Mesendoderm (in vitro differentiated cells): ENCODE measurements at regions not wholly inside any gene's neighbourhood (a gene's known extent, or its start where the extent isn't known, plus 50 kb on each side); places are given as distances from the start of the nearest gene placed in this dataset.

Experiments
- DNase-seq: peaks from one replicate; pipeline ENCODE4 v3.0.0; 2013
- H2AK5ac ChIP-seq: 2 replicates; pipeline ENCODE4 v1.6.1; 2013; ENCODE audit warnings: low read length, inconsistent platforms
- H2BK120ac ChIP-seq: 2 replicates; pipeline ENCODE4 v1.6.1; 2013; ENCODE audit warnings: low read depth, mild to moderate bottlenecking, low read length, moderate library complexity, mixed read lengths
- H2BK15ac ChIP-seq: replicated peaks from 2 replicates; pipeline ENCODE4 v1.6.1; 2013; ENCODE audit warnings: low read depth, mild to moderate bottlenecking, moderate library complexity
- H2BK5ac ChIP-seq: 2 replicates; pipeline ENCODE4 v1.6.1; 2013; ENCODE audit warnings: low read length, inconsistent platforms
- H3K18ac ChIP-seq: 2 replicates; pipeline ENCODE4 v1.6.1; 2013; ENCODE audit warnings: mild to moderate bottlenecking, low read length, mixed read lengths
- H3K23ac ChIP-seq: one replicate; pipeline ENCODE4 v1.6.1; 2013; ENCODE audit warnings: low read length
- H3K27ac ChIP-seq: 2 replicates; pipeline ENCODE4 v1.5.1; 2013; ENCODE audit warnings: low read depth, mild to moderate bottlenecking, inconsistent platforms, low read length, moderate library complexity
- H3K27me3 ChIP-seq: 2 replicates; pipeline ENCODE4 v1.6.1; 2013; ENCODE audit warnings: low read length, control low read depth, mild to moderate bottlenecking, inconsistent platforms; ENCODE audit not compliant: insufficient read depth, poor library complexity
- H3K36me3 ChIP-seq: 2 replicates; pipeline ENCODE4 v1.6.1; 2013; ENCODE audit warnings: low read length, inconsistent platforms; ENCODE audit not compliant: control insufficient read depth, insufficient read depth
- H3K4ac ChIP-seq: one replicate; pipeline ENCODE4 v1.6.1; 2013; ENCODE audit warnings: low read depth, mild to moderate bottlenecking, low read length, moderate library complexity
- H3K4me1 ChIP-seq: 2 replicates; pipeline ENCODE4 v1.6.1; 2013; ENCODE audit warnings: low read depth, low read length, inconsistent platforms; ENCODE audit not compliant: control insufficient read depth
- H3K4me2 ChIP-seq: 2 replicates; pipeline ENCODE4 v1.6.1; 2013; ENCODE audit warnings: low read length
- H3K4me3 ChIP-seq: 2 replicates; pipeline ENCODE4 v1.5.1; 2013; ENCODE audit warnings: mild to moderate bottlenecking, low read length
- H3K56ac ChIP-seq: one replicate; pipeline ENCODE4 v1.6.1; 2013; ENCODE audit warnings: low read length
- H3K79me1 ChIP-seq: 2 replicates; pipeline ENCODE4 v1.6.1; 2013; ENCODE audit warnings: low read length, inconsistent platforms
- H3K79me2 ChIP-seq: 2 replicates; pipeline ENCODE4 v1.6.1; 2013; ENCODE audit warnings: mild to moderate bottlenecking, low read length; ENCODE audit not compliant: control insufficient read depth, insufficient read depth
- H3K9ac ChIP-seq: 2 replicates; pipeline ENCODE4 v1.6.1; 2013; ENCODE audit warnings: low read length, inconsistent platforms
- H4K5ac ChIP-seq: one replicate; pipeline ENCODE4 v1.6.1; 2013; ENCODE audit warnings: low read length
- H4K8ac ChIP-seq: one replicate; pipeline ENCODE4 v1.6.1; 2013; ENCODE audit warnings: low read depth, mild to moderate bottlenecking, control low read depth, low read length, moderate library complexity
- WGBS: extraction: QIAGEN DNeasy Blood & Tissue Kit; methylation state at CpG from one replicate; pipeline ENCODE4 v1.1.7; 2013; ENCODE audit warnings: low lambda C conversion rate, missing lambda C conversion rate; ENCODE audit not compliant: insufficient coverage; ENCODE audit errors: extremely low coverage; 5-methylcytosine and 5-hydroxymethylcytosine counted together

GRCh38 chr11:38972220-38972619 lies 2374.2 kb upstream of the RAG2 start:
- H2BK5ac ChIP-seq: no peak overlapping the region
- no peak overlapping the region for H2AK5ac ChIP-seq
- no peak overlapping the region for H3K18ac ChIP-seq
- no peak overlapping the region for H4K5ac ChIP-seq
- no peaks in the 10 kb centered on the region for H3K36me3 ChIP-seq
- H3K9ac ChIP-seq: no peak overlapping the region
- no peak overlapping the region for H3K56ac ChIP-seq
- H3K4me2 ChIP-seq: no peak overlapping the region
- H3K27me3 ChIP-seq: no peaks in the 10 kb centered on the region
- H3K79me2 ChIP-seq: no peaks in the 10 kb centered on the region
- no peaks in the 10 kb centered on the region for H3K79me1 ChIP-seq
- no peak overlapping the region for H3K27ac ChIP-seq
- no peak for DNase-seq
- H3K23ac ChIP-seq: no peak overlapping the region
- WGBS: no CpG with 5 or more reads among the region's 1 CpG
- no peak overlapping the region for H2BK15ac ChIP-seq
- H2BK120ac ChIP-seq: no peak overlapping the region
- no peaks in the 10 kb centered on the region for H3K4me1 ChIP-seq
- H3K4ac ChIP-seq: no peak overlapping the region
- no peak overlapping the region for H4K8ac ChIP-seq
- H3K4me3 ChIP-seq: no peak overlapping the region

GRCh38 chr11:38971141-38971540 lies 2373.1 kb upstream of the RAG2 start:
- Histone ChIP-seq H4K5ac (no peak overlapping the region), H2AK5ac (no peak overlapping the region), H3K79me2 (no peaks in the 10 kb centered on the region), H2BK5ac (no peak overlapping the region), H3K4me2 (no peak overlapping the region), H3K9ac (no peak overlapping the region), H3K4ac (no peak overlapping the region), H3K36me3 (no peaks in the 10 kb centered on the region), H3K27ac (no peak overlapping the region), H2BK15ac (no peak overlapping the region), H3K4me3 (no peak overlapping the region), H3K23ac (no peak overlapping the region), H3K79me1 (no peaks in the 10 kb centered on the region), H4K8ac (no peak overlapping the region), H2BK120ac (no peak overlapping the region), H3K18ac (no peak overlapping the region), H3K56ac (no peak overlapping the region), H3K4me1 (no peaks in the 10 kb centered on the region), H3K27me3 (no peaks in the 10 kb centered on the region)
- DNase-seq: no peak
- no CpG with 5 or more reads among the region's 6 CpGs for WGBS

DNA sequence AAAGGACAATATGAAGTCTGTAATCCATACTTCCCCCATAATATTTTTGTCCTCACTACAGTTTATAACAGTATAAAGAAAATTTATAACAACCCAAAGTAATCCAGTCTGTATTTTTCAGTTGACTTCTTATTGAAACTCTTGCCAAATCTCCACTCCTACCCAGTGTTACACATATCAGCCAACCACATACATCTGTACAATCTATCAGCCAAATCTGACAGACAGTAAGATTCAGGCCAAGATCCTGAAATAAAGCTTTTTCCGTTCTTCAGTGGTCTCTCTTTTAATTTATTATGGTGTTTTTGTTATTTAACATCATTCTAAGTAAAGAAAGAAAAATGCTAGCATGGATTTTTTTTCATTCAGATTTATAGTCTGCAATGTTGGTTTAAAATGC lies 2370.9 kb upstream of the RAG2 start:
- Histone ChIP-seq H3K27me3 (no peaks in the 10 kb centered on the region), H3K27ac (no peak overlapping the region), H3K4me3 (no peak overlapping the region), H3K23ac (no peak overlapping the region), H3K18ac (no peak overlapping the region), H3K4me1 (no peaks in the 10 kb centered on the region), H3K9ac (no peak overlapping the region), H2BK5ac (no peak overlapping the region), H3K79me2 (no peaks in the 10 kb centered on the region), H3K79me1 (no peaks in the 10 kb centered on the region), H3K36me3 (no peaks in the 10 kb centered on the region), H3K4ac (no peak overlapping the region), H2BK120ac (no peak overlapping the region), H4K5ac (no peak overlapping the region), H2AK5ac (no peak overlapping the region), H2BK15ac (no peak overlapping the region), H4K8ac (no peak overlapping the region), H3K4me2 (no peak overlapping the region), H3K56ac (no peak overlapping the region)
- no CpG with 5 or more reads among the region's 1 CpG for WGBS
- DNase-seq: no peak

- no peak overlapping the region for H3K23ac ChIP-seq
- no peak overlapping the region for H4K8ac ChIP-seq
- WGBS: no CpG with 5 or more reads among the region's 4 CpGs
- H3K4me2 ChIP-seq: no peak overlapping the region
- H3K4ac ChIP-seq: no peak overlapping the region
- H2BK15ac ChIP-seq: no peak overlapping the region
- no peak overlapping the region for H3K18ac ChIP-seq
- H3K79me2 ChIP-seq: no peaks in the 10 kb centered on the region
- no peaks in the 10 kb centered on the region for H3K36me3 ChIP-seq
- no peak overlapping the region for H4K5ac ChIP-seq
- no peak overlapping the region for H3K56ac ChIP-seq
- H3K9ac ChIP-seq: no peak overlapping the region
- no peak overlapping the region for H3K27ac ChIP-seq
- H3K4me3 ChIP-seq: no peak overlapping the region
- no peak for DNase-seq
- H3K4me1 ChIP-seq: no peaks in the 10 kb centered on the region
- H3K79me1 ChIP-seq: no peaks in the 10 kb centered on the region
- no peak overlapping the region for H2BK120ac ChIP-seq
- H2BK5ac ChIP-seq: no peak overlapping the region
- H2AK5ac ChIP-seq: no peak overlapping the region
- no peaks in the 10 kb centered on the region for H3K27me3 ChIP-seq
Measured at GRCh38 chr11:38952698-38953097, 2354.7 kb upstream of the RAG2 start.

DNA sequence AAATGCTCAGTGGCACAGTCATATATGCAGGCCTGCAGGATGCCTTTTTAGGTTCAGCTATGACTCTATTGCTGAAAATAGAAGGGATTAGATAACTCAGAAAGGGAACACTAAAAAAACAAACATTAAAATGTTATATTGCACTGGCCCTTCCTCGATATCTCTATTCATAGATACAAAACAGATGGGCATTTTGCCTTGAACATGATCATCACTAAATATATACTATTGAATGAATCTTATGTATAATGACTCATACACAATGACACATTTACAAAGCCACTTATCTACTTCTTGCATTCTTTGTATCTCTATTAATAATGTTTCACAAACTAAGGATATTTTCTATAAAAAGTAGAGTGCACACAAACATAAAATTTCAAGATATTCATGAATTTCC lies 2352.8 kb upstream of the RAG2 start:
- Histone ChIP-seq H3K27ac (no peak overlapping the region), H3K56ac (no peak overlapping the region), H2BK15ac (no peak overlapping the region), H3K4me3 (no peak overlapping the region), H3K4ac (no peak overlapping the region), H3K27me3 (no peaks in the 10 kb centered on the region), H4K5ac (no peak overlapping the region), H3K4me2 (no peak overlapping the region), H3K79me1 (no peaks in the 10 kb centered on the region), H2BK5ac (no peak overlapping the region), H4K8ac (no peak overlapping the region), H3K18ac (no peak overlapping the region), H3K23ac (no peak overlapping the region), H3K4me1 (no peaks in the 10 kb centered on the region), H3K9ac (no peak overlapping the region), H2BK120ac (no peak overlapping the region), H3K79me2 (no peaks in the 10 kb centered on the region), H2AK5ac (no peak overlapping the region), H3K36me3 (no peaks in the 10 kb centered on the region)
- DNase-seq: no peak
- no CpG with 5 or more reads among the region's 1 CpG for whole genome bisulfite sequencing

DNA sequence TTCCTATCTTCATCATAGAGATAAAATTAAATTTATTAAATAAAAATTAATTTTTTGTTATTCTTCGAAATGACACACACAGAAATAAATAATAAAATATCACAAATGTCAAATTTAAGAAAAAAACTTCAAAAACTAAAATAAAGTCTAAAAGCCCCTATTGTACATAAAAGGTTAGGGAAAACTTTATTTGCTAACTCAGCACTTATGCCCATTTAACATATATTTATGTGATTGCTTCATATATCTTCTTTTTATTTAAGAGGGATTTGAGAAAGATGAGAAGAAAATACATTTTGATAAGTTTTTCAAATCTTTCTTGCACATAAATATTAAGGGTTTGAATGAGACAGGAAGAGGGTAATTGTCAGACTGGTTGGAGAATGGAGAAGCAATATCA lies 2350.4 kb upstream of the RAG2 start:
- Histone ChIP-seq H3K23ac (no peak overlapping the region), H2BK120ac (no peak overlapping the region), H3K27me3 (no peaks in the 10 kb centered on the region), H3K4me2 (no peak overlapping the region), H3K36me3 (no peaks in the 10 kb centered on the region), H3K79me1 (no peaks in the 10 kb centered on the region), H4K5ac (no peak overlapping the region), H3K4ac (no peak overlapping the region), H3K18ac (no peak overlapping the region), H3K27ac (no peak overlapping the region), H2AK5ac (no peak overlapping the region), H2BK15ac (no peak overlapping the region), H3K56ac (no peak overlapping the region), H3K4me1 (no peaks in the 10 kb centered on the region), H4K8ac (no peak overlapping the region), H3K9ac (no peak overlapping the region), H2BK5ac (no peak overlapping the region), H3K79me2 (no peaks in the 10 kb centered on the region), H3K4me3 (no peak overlapping the region)
- DNase-seq: no peak
- WGBS: no CpG with 5 or more reads among the region's 1 CpG
